DMS79 (cell line): ENCODE measurements at regions not wholly inside any gene's neighbourhood (a gene's known extent, or its start where the extent isn't known, plus 50 kb on each side); places are given as distances from the start of the nearest gene placed in this dataset.
"Not testable (repeated sequence)": the region's sequence is repeated elsewhere in the genome, so short reads cannot be mapped to it uniquely, and the experiment has no call there.

Experiments used
- DNase-seq: peaks from one replicate; lab custom pipeline; 2025; lab: John Stamatoyannopoulos, UW

DNA sequence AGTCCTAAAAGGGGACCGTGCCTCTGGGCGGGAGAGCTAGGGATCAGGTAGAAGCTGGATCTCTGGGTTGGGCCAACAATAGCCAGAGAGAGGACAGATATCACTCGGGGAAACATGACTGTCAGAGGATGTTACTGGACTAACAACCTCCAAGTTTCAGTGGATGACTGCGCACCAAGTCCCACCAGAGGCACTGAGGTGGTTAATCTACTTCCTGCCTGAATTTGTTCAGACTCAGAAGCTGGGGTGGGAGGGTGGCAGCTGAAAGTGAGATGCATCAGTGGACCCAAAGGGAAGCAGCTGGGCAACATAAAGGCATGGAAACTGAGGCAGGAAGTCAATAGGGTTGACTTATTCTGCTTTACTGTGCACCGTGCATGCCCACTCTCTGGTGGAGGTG, 130.1 kb upstream of the SLC44A1 start:
- DNase-seq = no peak

- no peak for DNase-seq
Observed at GRCh38 chr9:105114964-105115728, 129.3 kb upstream of the SLC44A1 start.

DNA sequence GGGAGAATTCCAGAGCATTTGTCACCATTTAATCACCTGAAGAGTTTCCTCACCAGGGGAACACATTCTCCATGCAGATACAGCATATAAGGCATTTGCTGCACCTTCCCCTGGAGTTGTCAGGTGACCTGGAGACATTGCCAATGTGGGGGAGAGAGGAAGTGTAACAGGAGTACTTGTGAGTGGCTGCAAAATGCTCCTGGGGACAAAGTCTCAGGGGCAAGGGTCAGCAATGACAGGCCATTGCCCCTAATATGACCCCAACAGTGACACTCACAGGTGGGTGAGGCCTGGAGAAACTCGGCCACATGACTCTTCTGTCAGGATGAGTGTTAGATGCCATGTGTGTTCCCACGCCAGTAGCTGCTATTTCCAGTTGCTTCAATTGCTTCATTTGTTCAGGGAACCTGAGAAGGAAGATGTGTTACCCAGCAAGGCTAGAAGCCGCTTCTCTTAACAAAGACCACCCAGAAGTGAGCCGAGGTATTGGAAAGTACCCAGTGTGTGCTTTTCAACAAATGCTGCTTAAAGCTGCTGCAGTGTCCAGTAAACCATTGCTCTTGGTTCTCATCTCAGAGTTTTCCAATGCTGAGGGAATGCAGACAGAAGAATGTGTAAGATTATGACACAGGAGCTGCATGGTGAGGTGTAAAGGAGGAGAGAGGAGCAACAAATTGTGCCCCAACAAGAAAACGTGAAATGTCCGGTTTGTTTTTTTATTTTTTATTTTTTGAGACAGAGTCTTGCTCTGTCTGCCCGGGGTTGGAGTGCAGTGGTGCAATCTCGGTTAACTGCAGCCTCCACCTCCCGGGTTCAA, 128.2 kb upstream of the SLC44A1 start:
- no peak for DNase-seq

GRCh38 chr9:105117234-105117633, 127.2 kb upstream of the SLC44A1 start:
- peak; percentile 3 for DNase-seq

GRCh38 chr9:105118636-105119035, 125.8 kb upstream of the SLC44A1 start:
- no peak for DNase-seq

DNA sequence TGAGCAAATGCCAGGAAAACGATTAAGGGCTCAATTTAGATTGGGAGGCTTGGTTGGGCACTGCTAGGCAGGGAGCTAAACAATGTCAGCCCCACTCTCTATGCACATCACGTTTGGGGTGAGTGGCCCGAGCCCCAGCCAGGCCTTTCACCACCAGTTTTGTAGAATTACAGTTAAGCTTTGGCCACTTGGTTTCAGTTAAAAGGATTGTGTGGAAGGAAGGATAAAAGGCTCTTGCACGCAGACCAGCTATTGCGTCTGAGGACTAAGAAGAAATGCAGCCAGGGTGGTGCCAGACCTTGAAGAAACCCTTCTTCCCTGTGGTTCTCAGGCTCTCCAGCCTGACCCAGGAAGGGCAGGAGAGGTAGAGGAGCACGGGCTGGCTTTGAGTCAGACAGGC, 125.3 kb upstream of the SLC44A1 start:
- DNase-seq = no peak

DNA sequence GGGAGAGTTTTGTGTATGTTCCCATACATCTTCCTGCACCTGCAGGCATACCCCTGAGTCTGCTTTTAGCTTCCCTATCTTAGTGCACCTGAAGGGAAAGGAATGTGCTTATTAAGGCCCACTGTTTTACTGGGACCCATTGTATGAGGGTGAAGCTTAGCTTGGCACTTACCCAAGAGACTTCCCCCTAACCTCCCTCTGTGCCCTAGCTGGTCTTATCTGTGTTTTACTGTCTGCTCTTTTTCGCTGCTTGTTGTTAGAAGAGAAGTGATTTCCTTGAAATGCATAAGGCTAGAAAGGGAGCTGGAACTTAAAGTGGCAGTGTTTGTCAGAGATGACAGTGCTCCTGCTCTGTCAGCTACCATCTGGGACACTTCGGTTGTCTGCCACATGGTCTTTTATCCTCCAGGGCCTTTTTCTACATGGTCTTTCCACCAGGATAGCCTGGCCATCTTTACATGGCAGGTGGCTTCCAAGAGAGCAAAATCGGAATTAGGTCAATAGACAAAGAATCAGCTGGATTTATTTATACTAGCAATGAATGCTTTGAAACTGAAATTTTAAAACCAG, 122.5 kb upstream of the SLC44A1 start:
- no peak for DNase-seq

DNA sequence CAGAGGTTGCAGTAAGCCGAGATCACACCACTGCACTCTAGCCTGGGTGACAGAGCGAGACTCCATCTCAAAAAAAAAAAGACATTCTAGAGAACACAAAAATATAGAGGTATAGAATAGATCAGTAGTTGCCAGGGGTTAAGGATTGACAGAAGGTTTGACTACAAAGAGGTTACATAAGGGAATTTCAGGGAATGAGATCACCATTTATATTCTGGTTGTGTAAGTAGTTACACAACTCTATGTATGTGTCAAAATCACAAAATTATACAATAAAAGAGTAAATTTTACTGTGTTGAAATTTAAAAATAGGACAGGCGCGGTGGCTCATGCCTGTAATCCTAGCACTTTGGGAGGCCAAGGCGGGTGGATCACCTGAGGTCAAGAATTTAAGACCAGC, 119.9 kb upstream of the SLC44A1 start:
- DNase-seq = not testable (repeated sequence)

DNA sequence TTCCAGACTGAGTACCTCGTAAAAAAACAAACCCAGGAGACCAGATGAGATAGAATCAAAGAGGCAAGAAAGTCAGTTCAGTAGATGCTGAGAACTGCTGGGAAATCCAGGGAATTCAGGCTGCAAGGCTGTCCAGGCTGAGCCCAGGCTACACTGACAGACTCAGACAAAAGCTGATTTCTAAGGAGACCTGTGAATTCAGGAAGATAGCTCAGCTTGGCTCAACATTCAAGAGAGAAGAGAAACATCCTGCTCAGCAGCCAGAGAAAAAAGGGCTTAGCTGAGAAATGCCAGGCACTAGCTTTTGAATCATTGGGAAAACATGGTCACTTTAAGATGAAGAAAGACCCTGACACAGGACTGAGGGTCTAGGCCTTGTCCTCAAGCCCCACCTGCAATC, 118.2 kb upstream of the SLC44A1 start:
- DNase-seq = no peak

GRCh38 chr9:105127863-105128220, 116.6 kb upstream of the SLC44A1 start:
- DNase-seq = no peak

DNA sequence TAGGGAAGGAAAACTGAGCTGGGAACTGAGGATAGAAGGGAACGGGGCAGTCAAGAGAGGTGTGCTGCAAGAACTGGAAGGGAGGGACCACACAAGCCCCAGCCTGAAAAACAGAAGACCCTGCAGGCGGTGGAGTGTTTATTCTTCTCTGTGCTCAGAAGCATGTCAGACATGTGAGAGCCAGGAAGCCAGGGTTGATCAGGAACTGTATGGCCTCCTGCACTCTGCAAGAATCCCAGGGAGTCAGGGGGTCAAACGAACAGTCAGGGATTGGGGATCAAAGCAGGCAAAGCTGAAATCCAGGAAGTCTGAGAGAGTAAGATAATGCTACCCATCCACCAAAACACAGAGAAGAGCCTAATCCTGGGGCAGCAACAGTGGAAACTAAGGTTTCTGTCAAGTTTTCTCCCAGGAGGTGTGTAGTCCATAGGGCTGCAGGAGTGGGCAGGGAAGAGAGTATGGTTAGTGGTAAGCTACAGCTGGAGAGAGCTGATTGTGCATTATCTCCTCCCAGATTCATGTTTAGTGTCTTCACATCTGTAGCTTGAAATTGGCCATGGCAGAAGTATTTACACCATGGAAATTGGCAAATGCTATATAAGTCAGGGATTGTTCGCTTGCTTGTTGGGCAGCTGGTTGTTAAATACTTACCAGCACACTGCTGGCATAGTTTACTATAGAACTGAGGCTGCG, 115.4 kb upstream of the SLC44A1 start:
- no peak for DNase-seq

DNA sequence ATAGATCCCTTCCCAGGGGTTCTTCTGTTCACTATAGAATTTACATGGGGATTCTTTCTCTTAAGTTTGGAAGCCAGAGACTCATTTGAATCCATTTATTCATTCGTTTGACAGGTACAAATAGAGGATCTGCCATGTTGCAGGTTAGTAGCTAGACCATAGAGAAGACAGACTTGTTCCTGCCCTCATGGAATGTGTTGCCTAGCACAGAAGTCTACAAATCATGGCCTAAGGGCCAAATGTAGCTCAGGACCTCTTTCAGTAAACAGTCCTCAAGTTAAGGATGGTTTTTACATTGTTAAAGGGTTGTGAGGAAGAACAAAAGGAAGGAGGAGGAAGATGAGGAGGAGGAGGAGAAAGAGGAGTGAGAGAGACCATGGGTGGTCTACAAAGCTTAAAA, 114.7 kb upstream of the SLC44A1 start:
- no peak for DNase-seq

DNA sequence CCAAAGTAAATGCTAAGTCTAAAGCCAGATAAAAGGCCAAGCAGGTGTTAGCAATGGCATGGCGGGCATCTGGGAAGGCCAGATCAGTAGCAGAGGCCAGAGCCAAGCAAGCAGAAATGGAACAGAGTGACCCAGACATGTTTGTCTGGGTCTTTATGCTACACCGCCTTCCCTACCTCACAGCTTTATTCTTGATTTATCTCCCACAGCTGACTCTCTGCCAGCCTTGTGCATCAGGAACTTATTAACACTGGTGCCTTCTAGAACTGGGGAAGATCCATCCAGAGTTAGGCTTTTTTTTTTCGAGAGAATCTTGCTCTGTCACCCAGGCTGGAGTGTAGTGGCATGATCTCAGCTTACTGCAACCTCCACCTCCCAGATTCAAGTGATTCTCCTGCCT, 112.5 kb upstream of the SLC44A1 start:
- DNase-seq = no peak

- no peak for DNase-seq
Observed at GRCh38 chr9:105132606-105133005, 111.8 kb upstream of the SLC44A1 start.

DNA sequence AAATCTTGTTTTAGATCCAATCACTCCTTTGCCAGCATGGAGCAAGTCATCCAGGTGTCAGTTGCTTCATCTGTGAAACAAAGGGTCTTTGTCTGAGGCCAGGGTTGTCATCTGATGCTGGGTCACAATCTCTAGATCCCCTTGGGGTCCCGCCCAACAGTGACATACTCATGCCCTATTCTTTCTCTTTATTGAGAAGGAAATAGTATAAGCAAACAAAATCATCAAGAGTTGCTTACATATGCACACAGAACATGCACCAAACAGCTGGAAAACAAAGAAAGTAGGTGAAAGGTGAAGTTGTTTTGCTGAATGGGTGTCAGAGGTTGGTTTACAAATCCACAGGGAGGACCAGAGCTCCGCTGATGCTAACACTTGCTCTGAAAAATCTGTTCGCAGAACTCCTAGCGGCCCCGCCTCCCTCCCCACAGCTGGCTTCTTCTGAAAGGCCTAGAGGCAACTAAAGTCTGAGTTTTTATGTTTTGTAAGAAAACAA, 106.1 kb upstream of the SLC44A1 start:
- DNase-seq = no peak

DNA sequence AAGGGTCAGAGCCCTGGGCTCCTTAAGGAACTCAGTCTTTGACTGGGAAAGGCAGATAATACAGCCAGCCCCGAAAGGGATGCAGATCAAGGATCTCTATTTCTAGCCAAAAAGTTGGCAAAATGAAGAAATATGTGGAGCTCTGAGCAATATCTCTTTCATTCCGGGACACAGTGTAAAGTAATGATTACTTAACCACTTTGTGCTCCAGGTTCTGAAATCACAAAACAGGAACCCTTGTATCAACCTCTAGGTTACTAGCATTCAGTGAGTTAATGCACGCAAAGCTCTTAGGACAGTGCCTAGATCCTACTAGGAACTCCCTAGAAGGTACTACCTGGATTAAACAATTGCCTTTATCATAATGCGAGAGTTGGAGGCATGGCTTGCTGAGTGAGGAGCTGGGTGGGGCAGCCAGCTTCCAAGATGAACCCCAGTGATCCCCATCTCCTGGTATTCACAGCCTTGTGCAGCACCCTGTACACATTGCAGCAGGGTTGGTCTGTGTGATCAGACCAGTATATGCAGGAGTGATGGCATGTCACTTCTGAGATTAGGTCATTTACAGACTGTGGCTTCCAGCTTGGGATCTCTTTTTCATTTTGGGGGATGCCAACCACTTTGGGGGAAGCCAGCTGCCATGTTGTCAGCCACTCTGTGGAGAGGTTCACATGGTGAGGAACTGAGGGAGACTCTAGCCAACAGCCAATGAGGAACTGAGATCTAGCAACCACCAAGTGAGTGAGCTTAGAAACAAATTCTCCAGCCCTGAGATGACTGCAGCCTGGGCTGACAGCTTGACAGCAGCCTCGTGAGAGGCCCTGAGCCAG, 103.1 kb upstream of the SLC44A1 start:
- no peak for DNase-seq

- DNase-seq = no peak
Observed at GRCh38 chr9:105141976-105142250, 102.5 kb upstream of the SLC44A1 start.

GRCh38 chr9:105142406-105143135, 101.9 kb upstream of the SLC44A1 start:
- DNase-seq = no peak

- no peak for DNase-seq
Observed at GRCh38 chr9:105143136-105143430, 101.4 kb upstream of the SLC44A1 start.

GRCh38 chr9:105144076-105144475, 100.4 kb upstream of the SLC44A1 start:
- DNase-seq = no peak

- DNase-seq = no peak
Observed at GRCh38 chr9:105144841-105145240, 99.6 kb upstream of the SLC44A1 start.
